Activated CD4-positive, alpha-beta T cell treated with anti-CD3 and anti-CD28 coated beads for 36 hours (primary cell): ENCODE measurements at regions not wholly inside any gene's neighbourhood (a gene's known extent, or its start where the extent isn't known, plus 50 kb on each side); places are given as distances from the start of the nearest gene placed in this dataset.
A peak's percentile ranks its signal among the peaks of the same experiment; 100 is the strongest.

Experiments used
- ATAC-seq: fragments of 200-7000 bp; cut with Tn5 transposase; one replicate; pipeline ENCODE4 v1.10.0; 2021; ENCODE audit warnings: mild to moderate bottlenecking, moderate library complexity
- CTCF ChIA-PET: fragments of 350-600 bp; sonication (Branson Sonifier 250); formaldehyde crosslinking; loops from one replicate; lab custom pipeline; 2021; ENCODE audit warnings: antibody characterized with exemption; lab: Charles Lee
- POLR2A ChIA-PET: fragments of 350-600 bp; sonication (Branson Sonifier 250); formaldehyde crosslinking; loops from one replicate; lab custom pipeline; 2021; ENCODE audit warnings: antibody characterized with exemption, inconsistent platforms; lab: Charles Lee
- DNase-seq: peaks from one replicate; pipeline ENCODE4 v3.0.0-alpha.2; 2020
- H3K27ac Mint-ChIP-seq: one replicate; pipeline ENCODE4 v1.8.0; 2021; ENCODE audit warnings: mixed read lengths
- H3K27me3 Mint-ChIP-seq: one replicate; pipeline ENCODE4 v1.8.0; 2021; ENCODE audit warnings: mixed read lengths
- H3K36me3 Mint-ChIP-seq: one replicate; pipeline ENCODE4 v1.8.0; 2021; ENCODE audit warnings: low read depth, mixed read lengths
- H3K4me1 Mint-ChIP-seq: one replicate; pipeline ENCODE4 v1.8.0; 2021; ENCODE audit warnings: mixed read lengths
- H3K4me3 Mint-ChIP-seq: one replicate; pipeline ENCODE4 v1.8.0; 2021; ENCODE audit warnings: mild to moderate bottlenecking, moderate library complexity, mixed read lengths
- H3K9me3 Mint-ChIP-seq: one replicate; pipeline ENCODE4 v1.8.0; 2021; ENCODE audit warnings: low read depth, mixed read lengths
- intact Hi-C, 2 experiments: fragments of 100-400 bp; cut with DNase I in 1 of 2; cut with micrococcal nuclease in 1 of 2; formaldehyde crosslinking; loops; one replicate each; pipeline versions ENCODE4 v1.14.2 to v1.15.1; 2022 to 2024; cut with DNase I, micrococcal nuclease

DNA sequence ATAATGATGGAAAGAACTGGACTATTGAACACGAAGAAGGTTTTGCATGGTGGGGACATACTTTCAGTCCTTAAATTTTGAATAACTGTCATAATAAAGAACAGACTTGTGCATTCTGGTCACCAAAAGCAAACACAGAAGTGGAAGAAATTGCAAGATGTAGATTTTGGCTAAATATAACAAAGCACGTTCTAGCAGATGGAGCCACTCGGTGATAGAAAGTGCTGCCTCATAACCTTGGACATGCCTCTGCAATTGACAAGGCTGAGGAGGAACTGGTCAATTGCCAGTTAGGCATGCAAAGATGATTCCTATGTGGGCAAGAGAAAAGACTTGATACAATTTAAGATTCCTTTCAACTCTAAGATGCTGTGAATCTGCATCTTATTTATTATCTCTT lies 244.1 kb upstream of the ZC3H12C start:
- no peak overlapping the region for H3K27ac Mint-ChIP-seq
- DNase-seq, result no peak

DNA sequence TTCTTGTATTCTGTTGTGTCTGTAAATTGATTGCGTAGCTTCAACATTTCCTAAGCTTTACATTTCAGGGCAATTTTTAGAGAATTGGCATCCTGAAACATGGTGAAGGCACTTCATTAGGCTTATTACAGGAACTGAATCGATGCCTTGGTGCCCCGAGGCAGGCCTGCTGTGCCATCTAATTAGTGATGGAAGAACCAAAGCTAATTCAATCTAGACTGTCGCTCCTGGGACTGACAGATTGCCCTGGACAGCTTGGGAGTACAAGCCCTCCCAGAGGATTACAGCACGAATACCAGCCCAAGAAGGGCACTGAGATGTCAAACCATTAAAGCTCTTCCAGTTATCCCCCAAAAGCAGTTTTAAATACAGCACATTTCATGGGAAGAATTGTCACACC lies 243.2 kb upstream of the ZC3H12C start:
- CTCF ChIA-PET, result interaction anchor here (0.6 to 0.9 kb wide), 2 partner anchors 214 to 695 kb away, joined by 3 read pairs; no protein-coding TSS in a partner anchor
- no peaks in the 10 kb centered on the region for H3K27me3 Mint-ChIP-seq
- no peaks in the 10 kb centered on the region for H3K36me3 Mint-ChIP-seq
- no peaks in the 10 kb centered on the region for H3K9me3 Mint-ChIP-seq
- H3K4me3 Mint-ChIP-seq, result no peak overlapping the region
- H3K27ac Mint-ChIP-seq, result no peak overlapping the region
- POLR2A ChIA-PET, result no interaction called here
- no peak for ATAC-seq
- intact Hi-C loops, result no loop called here
- no peak for DNase-seq
- H3K4me1 Mint-ChIP-seq, result no peaks in the 10 kb centered on the region

More for the DNA sequence above, 244.1 kb upstream of the ZC3H12C start:
- no peaks in the 10 kb centered on the region for H3K9me3 Mint-ChIP-seq
- H3K4me3 Mint-ChIP-seq, result no peak overlapping the region
- no peak for ATAC-seq
- intact Hi-C loops, result no loop called here
- H3K4me1 Mint-ChIP-seq, result no peaks in the 10 kb centered on the region
- ChIA-PET CTCF (interaction anchor here (0.5 kb wide), 1 partner anchor 58 kb away, joined by 3 read pairs; no protein-coding TSS in a partner anchor), POLR2A (no interaction called here)
- H3K36me3 Mint-ChIP-seq, result no peaks in the 10 kb centered on the region
- no peaks in the 10 kb centered on the region for H3K27me3 Mint-ChIP-seq

DNA sequence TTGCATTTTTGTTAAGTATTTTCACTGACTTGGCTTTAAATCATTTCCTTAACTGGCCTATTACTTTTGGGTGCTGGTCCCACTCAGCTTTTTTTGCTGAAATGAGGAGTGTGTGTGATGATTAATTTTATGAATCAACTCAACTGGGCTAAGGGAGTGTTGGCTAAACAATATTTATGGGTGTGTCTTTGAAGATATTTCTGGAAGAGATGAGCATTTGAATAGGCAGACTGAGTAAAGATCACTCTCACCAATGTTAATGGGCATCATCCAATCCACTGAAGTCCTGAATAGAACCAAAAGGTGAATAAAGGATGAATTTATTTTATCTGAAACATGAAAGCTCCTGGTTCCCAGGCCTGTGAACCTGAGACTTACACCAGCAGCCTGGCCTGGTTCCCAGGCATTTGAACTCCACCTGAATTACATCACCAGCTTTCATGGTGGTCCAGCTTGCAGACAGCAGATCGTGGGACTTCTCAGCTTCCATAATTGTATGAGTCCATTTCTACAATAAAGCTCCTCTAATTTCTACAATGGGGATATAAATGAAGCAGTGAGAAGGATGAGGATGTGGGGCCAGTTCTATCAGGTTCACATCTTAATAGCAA lies 241.3 kb upstream of the ZC3H12C start:
- H3K27me3 Mint-ChIP-seq, result no peaks in the 10 kb centered on the region
- intact Hi-C loops, result no loop called here
- no peaks in the 10 kb centered on the region for H3K9me3 Mint-ChIP-seq
- no peak overlapping the region for H3K27ac Mint-ChIP-seq
- CTCF ChIA-PET, result interaction anchor here (1.4 kb wide), 1 partner anchor 83 kb away, joined by 4 read pairs; no protein-coding TSS in a partner anchor
- no peak for ATAC-seq
- no peaks in the 10 kb centered on the region for H3K36me3 Mint-ChIP-seq
- no peaks in the 10 kb centered on the region for H3K4me1 Mint-ChIP-seq
- no peak for DNase-seq
- no peak overlapping the region for H3K4me3 Mint-ChIP-seq
- POLR2A ChIA-PET, result no interaction called here

DNA sequence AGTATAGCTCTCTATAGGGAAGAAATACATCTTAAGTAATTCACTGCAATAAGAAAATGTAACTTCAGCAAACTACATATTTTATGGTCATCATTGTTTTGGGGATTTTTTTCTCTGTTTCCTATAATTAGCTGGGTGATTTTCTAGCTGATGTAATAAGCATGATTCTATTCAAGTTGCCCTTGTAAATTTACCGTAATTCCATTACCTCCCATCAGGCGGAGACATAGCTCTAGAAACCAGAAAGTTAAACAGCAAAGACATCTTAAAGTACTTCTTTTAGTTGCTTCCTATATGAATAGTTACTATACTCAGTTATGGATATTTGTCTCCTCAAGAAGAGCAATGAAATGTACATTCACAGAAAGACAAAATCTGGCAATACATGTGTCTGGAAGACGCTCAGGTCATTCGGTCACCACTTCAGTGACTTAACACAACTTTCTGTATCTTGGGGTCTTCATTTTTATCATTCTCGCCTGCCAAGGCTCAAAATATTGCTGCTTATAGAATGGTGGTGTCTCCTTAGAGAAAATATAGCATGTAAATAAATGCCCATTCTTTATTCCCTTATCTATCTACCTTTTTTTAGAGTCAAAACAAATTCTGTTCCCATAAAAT lies 239.9 kb upstream of the ZC3H12C start:
- H3K36me3 Mint-ChIP-seq, result no peaks in the 10 kb centered on the region
- DNase-seq, result no peak
- POLR2A ChIA-PET, result no interaction called here

DNA sequence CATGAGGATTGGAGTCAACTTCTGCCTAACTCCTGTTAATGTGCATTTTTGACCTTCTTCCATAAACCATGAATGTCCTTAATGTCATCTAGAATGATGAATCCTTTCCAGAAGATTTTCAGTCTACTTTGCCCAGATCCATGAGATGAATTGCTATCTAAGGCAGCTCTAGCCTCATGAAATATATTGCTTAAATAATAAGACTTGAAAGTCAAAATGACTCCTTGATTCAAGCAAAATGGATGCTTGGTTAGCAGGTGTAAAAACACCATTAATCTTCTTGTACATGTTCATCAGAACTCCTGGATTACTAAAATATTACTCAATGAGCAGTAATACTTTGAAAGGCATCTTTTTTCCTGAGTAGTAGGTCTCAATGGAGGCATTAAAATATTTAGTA lies 238.5 kb upstream of the ZC3H12C start:
- Mint-ChIP-seq H3K4me1 (no peaks in the 10 kb centered on the region), H3K27me3 (no peaks in the 10 kb centered on the region), H3K4me3 (no peak overlapping the region), H3K36me3 (no peaks in the 10 kb centered on the region), H3K9me3 (no peaks in the 10 kb centered on the region), H3K27ac (no peak overlapping the region)
- ATAC-seq, result no peak
- no peak for DNase-seq
- CTCF ChIA-PET, result interaction anchor here (0.6 to 1.6 kb wide), 2 partner anchors 85 to 347 kb away, joined by 3 to 4 read pairs; no protein-coding TSS in a partner anchor
- intact Hi-C loops, result no loop called here
- POLR2A ChIA-PET, result no interaction called here

More for the DNA sequence above, 239.9 kb upstream of the ZC3H12C start:
- Mint-ChIP-seq H3K4me1 (no peaks in the 10 kb centered on the region), H3K4me3 (no peak overlapping the region), H3K9me3 (no peaks in the 10 kb centered on the region), H3K27ac (no peak overlapping the region), H3K27me3 (no peaks in the 10 kb centered on the region)
- CTCF ChIA-PET, result interaction anchor here (0.7 to 1.4 kb wide), 4 partner anchors 22 to 91 kb away, joined by 3 to 7 read pairs (median 4); no protein-coding TSS in a partner anchor
- intact Hi-C loops, result loop anchor here in 1 of 2 experiments (1.0 kb wide), 1 partner anchor 86 kb away; no protein-coding TSS in a partner anchor
- ATAC-seq, result no peak

DNA sequence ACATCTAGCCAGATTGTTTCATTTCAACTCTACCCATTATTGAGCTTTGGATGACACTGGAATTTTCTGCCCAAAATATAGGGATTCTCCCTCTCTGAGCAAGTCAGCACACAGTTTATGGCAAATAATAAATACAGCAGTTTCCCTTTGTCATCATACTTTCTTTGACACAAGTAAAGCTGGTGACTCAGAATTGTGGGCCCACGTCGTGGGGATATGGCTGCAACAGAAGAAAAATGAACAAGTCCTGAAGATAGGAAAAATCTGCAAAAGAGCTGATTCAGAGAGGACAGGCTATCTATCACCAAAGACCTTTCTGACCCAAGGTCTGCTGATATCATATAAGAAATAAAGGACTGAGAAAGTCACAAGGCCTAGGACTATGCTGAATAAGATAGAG lies 236.3 kb upstream of the ZC3H12C start:
- H3K36me3 Mint-ChIP-seq, result no peaks in the 10 kb centered on the region
- no peak overlapping the region for H3K4me3 Mint-ChIP-seq

DNA sequence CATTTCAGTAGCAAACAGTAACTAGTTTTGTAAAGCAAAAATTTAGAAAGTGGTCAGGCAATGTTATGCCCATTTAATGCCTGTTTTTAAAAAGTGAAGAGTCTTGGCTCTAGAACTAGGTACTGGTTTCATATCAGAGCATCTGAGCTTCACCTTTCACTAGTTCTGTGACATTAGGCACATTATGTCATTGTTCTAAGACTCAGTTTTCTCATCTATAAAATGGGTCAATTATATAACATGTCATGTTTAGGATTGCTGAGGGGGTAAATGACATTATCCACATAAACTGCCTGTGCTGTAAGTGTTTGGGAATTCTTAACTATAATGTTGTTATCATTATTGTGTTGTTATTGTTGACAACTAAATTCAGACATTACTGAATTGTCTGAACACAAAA lies 235.6 kb upstream of the ZC3H12C start:
- H3K36me3 Mint-ChIP-seq, result no peaks in the 10 kb centered on the region
- H3K27ac Mint-ChIP-seq, result no peak overlapping the region
- H3K9me3 Mint-ChIP-seq, result no peaks in the 10 kb centered on the region
- intact Hi-C loops, result no loop called here
- DNase-seq, result no peak
- ChIA-PET POLR2A (no interaction called here), CTCF (no interaction called here)
- ATAC-seq, result no peak
- no peaks in the 10 kb centered on the region for H3K4me1 Mint-ChIP-seq
- H3K27me3 Mint-ChIP-seq, result no peaks in the 10 kb centered on the region
- no peak overlapping the region for H3K4me3 Mint-ChIP-seq

More for the DNA sequence above, 236.3 kb upstream of the ZC3H12C start:
- no peak for DNase-seq
- Mint-ChIP-seq H3K27ac (no peak overlapping the region), H3K9me3 (no peaks in the 10 kb centered on the region), H3K27me3 (no peaks in the 10 kb centered on the region), H3K4me1 (no peaks in the 10 kb centered on the region)
- ATAC-seq, result no peak
- intact Hi-C loops, result no loop called here
- ChIA-PET POLR2A (no interaction called here), CTCF (no interaction called here)

DNA sequence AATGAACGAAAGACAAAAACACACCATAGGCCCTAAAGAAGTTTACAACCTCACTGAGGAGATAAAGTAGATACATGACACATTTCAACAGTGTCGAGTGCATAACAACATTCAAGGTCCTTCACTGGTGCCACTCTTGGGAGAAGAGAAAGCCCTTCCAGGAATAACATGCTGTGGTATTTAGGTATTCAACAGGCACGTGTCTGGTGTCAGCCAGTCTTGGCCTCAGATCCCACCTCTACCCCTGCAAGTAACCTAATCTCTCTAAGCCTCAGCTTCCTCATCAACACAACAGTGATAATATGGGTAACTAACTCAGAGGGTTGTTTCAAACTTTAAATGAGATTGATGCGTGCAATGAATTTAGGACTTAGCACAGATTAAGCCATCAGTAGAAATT lies 235.0 kb upstream of the ZC3H12C start:
- POLR2A ChIA-PET, result no interaction called here

DNA sequence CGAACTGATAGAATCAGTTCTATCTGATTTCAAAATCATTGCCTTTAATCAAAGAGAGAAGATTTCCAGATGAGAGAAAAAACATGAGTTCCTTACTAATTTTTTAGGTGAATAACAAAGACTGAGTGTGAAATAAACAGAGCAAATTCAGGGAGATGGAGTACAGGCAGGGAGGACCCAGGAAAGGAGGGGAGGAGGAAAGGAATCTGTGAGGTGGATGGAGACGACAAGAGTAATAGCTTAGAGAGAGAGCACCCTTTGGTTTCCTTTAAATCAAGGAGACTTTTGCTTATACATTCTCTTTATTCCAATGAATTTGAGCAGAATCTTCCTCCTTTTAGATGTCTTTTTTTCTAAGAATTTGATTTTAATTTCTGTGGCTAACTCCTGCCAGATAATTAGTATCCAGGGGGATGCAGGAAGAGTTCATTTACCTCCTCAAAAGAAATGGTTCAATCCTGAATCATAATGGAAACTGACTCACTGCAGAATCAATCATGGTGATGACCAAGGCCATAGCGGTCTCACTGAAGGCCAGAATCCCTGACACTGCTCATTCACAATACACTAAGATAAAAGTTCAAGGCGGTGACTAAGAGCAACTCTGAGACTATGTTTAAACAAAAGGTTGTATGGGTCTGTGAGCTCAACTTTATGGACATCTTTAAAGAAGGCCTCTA lies 234.0 kb upstream of the ZC3H12C start:
- intact Hi-C loops, result no loop called here
- ChIA-PET POLR2A (no interaction called here), CTCF (no interaction called here)
- H3K36me3 Mint-ChIP-seq, result no peaks in the 10 kb centered on the region
- H3K27ac Mint-ChIP-seq, result no peak overlapping the region
- ATAC-seq (no peak), DNase-seq (no peak)
- H3K4me3 Mint-ChIP-seq, result no peak overlapping the region
- H3K4me1 Mint-ChIP-seq, result peaks cover 4% of the 10 kb centered on the region
- no peaks in the 10 kb centered on the region for H3K27me3 Mint-ChIP-seq
- no peaks in the 10 kb centered on the region for H3K9me3 Mint-ChIP-seq

More for the DNA sequence above, 235.0 kb upstream of the ZC3H12C start:
- ATAC-seq (no peak), DNase-seq (no peak)
- Mint-ChIP-seq H3K9me3 (no peaks in the 10 kb centered on the region), H3K27me3 (no peaks in the 10 kb centered on the region), H3K4me3 (no peak overlapping the region), H3K4me1 (no peaks in the 10 kb centered on the region), H3K36me3 (no peaks in the 10 kb centered on the region), H3K27ac (no peak overlapping the region)
- intact Hi-C loops, result no loop called here
- CTCF ChIA-PET, result no interaction called here

DNA sequence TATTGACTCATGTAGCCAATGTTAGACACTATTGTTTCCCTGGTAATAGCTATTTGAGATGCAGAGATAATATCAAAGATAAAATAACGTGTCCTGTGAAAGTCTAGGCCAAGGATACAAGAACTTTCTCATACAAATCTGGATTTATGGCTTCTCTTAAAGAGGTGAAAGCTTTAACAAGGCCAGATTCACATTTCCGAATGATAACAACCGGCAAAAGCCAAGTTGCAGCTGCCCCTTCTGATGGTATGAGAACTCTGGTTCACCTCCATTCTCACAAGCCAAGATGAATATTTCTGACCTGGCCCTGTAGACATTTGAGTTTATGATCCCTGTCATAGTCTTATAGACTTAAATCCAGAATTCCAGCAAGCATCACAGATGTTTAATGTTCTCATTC lies 230.4 kb upstream of the ZC3H12C start:
- no peak for ATAC-seq
- no peaks in the 10 kb centered on the region for H3K27me3 Mint-ChIP-seq
- no peaks in the 10 kb centered on the region for H3K36me3 Mint-ChIP-seq
- ChIA-PET CTCF (interaction anchor here (0.5 to 1.3 kb wide), 2 partner anchors 17 to 59 kb away, joined by 4 read pairs; no protein-coding TSS in a partner anchor), POLR2A (no interaction called here)
- DNase-seq, result no peak
- intact Hi-C loops, result no loop called here
- H3K27ac Mint-ChIP-seq, result no peak overlapping the region
- H3K9me3 Mint-ChIP-seq, result no peaks in the 10 kb centered on the region
- no peak overlapping the region for H3K4me3 Mint-ChIP-seq
- peaks cover 7% of the 10 kb centered on the region for H3K4me1 Mint-ChIP-seq

DNA sequence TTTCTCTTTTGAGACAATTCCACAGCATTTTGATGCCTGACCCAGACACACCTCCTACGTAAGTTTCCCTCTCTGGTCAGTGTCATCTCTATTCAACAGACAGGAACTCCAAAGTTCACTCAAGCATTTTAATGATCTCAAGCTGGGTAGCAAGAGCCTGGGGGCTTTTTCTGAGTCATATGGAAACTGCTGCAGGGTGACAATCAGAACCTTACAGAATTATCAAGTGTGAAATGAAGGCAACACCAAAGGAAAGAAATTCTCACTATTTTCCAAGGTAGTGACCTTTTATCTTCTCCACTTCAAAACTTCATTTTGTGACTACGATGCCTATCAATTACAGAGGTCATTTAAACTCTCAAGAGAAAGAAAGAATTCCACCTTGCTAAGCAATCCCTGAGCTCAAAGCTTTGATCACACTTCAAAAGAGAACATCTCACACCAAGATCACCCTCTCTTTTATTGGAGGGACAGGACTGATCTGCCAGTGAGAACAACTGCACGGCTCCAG lies 229.0 kb upstream of the ZC3H12C start:
- ChIA-PET CTCF (interaction anchor here (1.3 kb wide), 1 partner anchor 18 kb away, joined by 4 read pairs; no protein-coding TSS in a partner anchor), POLR2A (no interaction called here)
- peaks cover 7% of the 10 kb centered on the region for H3K4me1 Mint-ChIP-seq

More for the DNA sequence above, 229.0 kb upstream of the ZC3H12C start:
- H3K4me3 Mint-ChIP-seq, result no peak overlapping the region
- H3K27me3 Mint-ChIP-seq, result no peaks in the 10 kb centered on the region
- intact Hi-C loops, result no loop called here
- peak; percentile 27 for DNase-seq
- ATAC-seq, result peak; percentile 66
- H3K36me3 Mint-ChIP-seq, result no peaks in the 10 kb centered on the region
- H3K9me3 Mint-ChIP-seq, result no peaks in the 10 kb centered on the region
- H3K27ac Mint-ChIP-seq, result no peak overlapping the region
